Lung (tissue), 11 donors: ENCODE measurements at regions not wholly inside any gene's neighbourhood (a gene's known extent, or its start where the extent isn't known, plus 50 kb on each side); places are given as distances from the start of the nearest gene placed in this dataset.
A peak's percentile ranks its signal among the peaks of the same experiment; 100 is the strongest.

Experiments used
- ATAC-seq: fragments of 200-7000 bp; cut with Tn5 transposase; one replicate; pipeline ENCODE4 v1.9.1; 2020; ENCODE audit warnings: moderate number of reproducible peaks; ENCODE audit not compliant: insufficient read depth, low FRiP score
- DNase-seq, 3 donors: peaks; one replicate each; pipeline ENCODE4 v3.0.0-alpha.2; 2013 to 2017
- H3K27ac ChIP-seq, 2 donors: one replicate each; pipeline ENCODE4 v1.5.1; 2013; ENCODE audit warnings: mild to moderate bottlenecking in 2 of 2, moderate library complexity in 2 of 2, control low read depth in 1 of 2, inconsistent platforms in 1 of 2, low read depth in 1 of 2, low read length in 1 of 2
- H3K27me3 ChIP-seq, 3 donors: one replicate each; pipeline ENCODE4 v1.5.1; 2013; ENCODE audit warnings: low read length in 2 of 3; ENCODE audit not compliant: control insufficient read depth in 3 of 3, insufficient read depth in 3 of 3
- H3K36me3 ChIP-seq, 4 donors: one replicate each; pipeline ENCODE4 v1.5.1; 2013; ENCODE audit warnings: low read length in 4 of 4, mild to moderate bottlenecking in 1 of 4, moderate library complexity in 1 of 4; ENCODE audit not compliant: control insufficient read depth in 4 of 4, insufficient read depth in 4 of 4
- H3K4me1 ChIP-seq, 5 donors: one replicate each; pipeline ENCODE4 v1.5.1; 2013; ENCODE audit warnings: low read length in 5 of 5, mild to moderate bottlenecking in 2 of 5, moderate library complexity in 1 of 5; ENCODE audit not compliant: control insufficient read depth in 5 of 5, insufficient read depth in 5 of 5
- H3K4me3 ChIP-seq: one replicate; pipeline ENCODE4 v1.5.1; 2013; ENCODE audit warnings: mild to moderate bottlenecking, control low read depth, moderate library complexity
- H3K9ac ChIP-seq, 2 donors: one replicate each; pipeline ENCODE4 v1.5.1; 2013; ENCODE audit warnings: low read length in 2 of 2, control low read depth in 1 of 2; ENCODE audit not compliant: insufficient read depth in 1 of 2
- H3K9me3 ChIP-seq, 4 donors: one replicate each; pipeline ENCODE4 v1.5.1; 2013; ENCODE audit warnings: low read length in 3 of 4, mild to moderate bottlenecking in 1 of 4, moderate library complexity in 1 of 4; ENCODE audit not compliant: control insufficient read depth in 4 of 4, insufficient read depth in 3 of 4
- CTCF ChIP-seq: IDR thresholded peaks from 2 replicates; pipeline ENCODE4 v1.5.1; 2012; ENCODE audit warnings: mild to moderate bottlenecking; ENCODE audit errors: control extremely low read depth, extremely low read depth
- WGBS, 2 donors: extraction: QIAGEN DNeasy Blood & Tissue Kit; methylation state at CpG; one replicate each; pipeline ENCODE4 v1.1.7; 2013; 5-methylcytosine and 5-hydroxymethylcytosine counted together
- donor health status: control.
- donor health status: control.
- donor health status: Bipolar disorder and iron deficiency.
- donor health status: healthy.
- donor health status: DM: yes; HTN: yes; CAD: no.

GRCh38 chr2:150293771-150294170, 193.7 kb downstream of the RND3 start:
- no peak for TF ChIP-seq CTCF
- Histone ChIP-seq H3K27ac (no peak overlapping the region), H3K9me3 (peaks cover 0 to 4% (median 0%) of the 10 kb centered on the region in 4 donors), H3K4me1 (peaks cover 0 to 10% (median 0%) of the 10 kb centered on the region in 5 donors), H3K4me3 (no peak overlapping the region), H3K27me3 (no peaks in the 10 kb centered on the region), H3K9ac (no peak overlapping the region), H3K36me3 (no peaks in the 10 kb centered on the region)
- WGBS, 2 donors = 82 to 85% methylated on average over 4 of the region's 4 CpGs
- DNase-seq = no peak
- ATAC-seq = no peak

- TF ChIP-seq CTCF = no peak
- no peaks in the 10 kb centered on the region for H3K36me3 ChIP-seq
- DNase-seq (no peak), ATAC-seq (no peak)
- WGBS, 2 donors = 92 to 93% methylated on average over 1 of the region's 1 CpG
- no peak overlapping the region for H3K27ac ChIP-seq
- peaks cover 0 to 10% (median 0%) of the 10 kb centered on the region in 5 donors for H3K4me1 ChIP-seq
- no peak overlapping the region for H3K4me3 ChIP-seq
- H3K9me3 ChIP-seq = peaks cover 0 to 4% (median 0%) of the 10 kb centered on the region in 4 donors
- no peaks in the 10 kb centered on the region for H3K27me3 ChIP-seq
- no peak overlapping the region for H3K9ac ChIP-seq
Measured at GRCh38 chr2:150292807-150293206, 194.7 kb downstream of the RND3 start.

DNA sequence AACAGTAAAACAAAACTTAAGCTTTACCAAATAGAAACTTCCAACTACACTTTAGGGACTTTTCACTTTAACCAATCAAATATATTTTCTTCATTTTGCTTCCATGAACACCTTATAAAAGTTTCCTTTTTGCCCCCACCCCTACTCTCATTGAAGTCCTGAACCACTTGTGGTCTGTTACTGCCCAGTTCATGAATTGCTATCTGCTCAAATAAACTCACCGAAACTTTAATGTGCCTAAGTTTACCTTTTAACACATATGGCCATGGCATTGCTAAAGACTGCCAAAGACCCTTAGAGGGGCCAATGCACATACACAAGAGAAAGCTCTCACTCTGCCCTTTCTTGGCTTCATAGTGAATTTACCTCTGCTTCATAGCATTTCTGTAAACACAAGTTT, 195.3 kb downstream of the RND3 start:
- H3K4me1 ChIP-seq = peaks cover 0 to 7% (median 0%) of the 10 kb centered on the region in 5 donors
- H3K27ac ChIP-seq = no peak overlapping the region
- H3K9ac ChIP-seq = no peak overlapping the region
- peaks cover 0 to 4% (median 0%) of the 10 kb centered on the region in 4 donors for H3K9me3 ChIP-seq
- DNase-seq (no peak), ATAC-seq (no peak)
- 53 to 100% methylated on average over 1 of the region's 1 CpG for WGBS, 2 donors
- H3K4me3 ChIP-seq = no peak overlapping the region
- no peaks in the 10 kb centered on the region for H3K27me3 ChIP-seq
- no peaks in the 10 kb centered on the region for H3K36me3 ChIP-seq
- TF ChIP-seq CTCF = no peak

DNA sequence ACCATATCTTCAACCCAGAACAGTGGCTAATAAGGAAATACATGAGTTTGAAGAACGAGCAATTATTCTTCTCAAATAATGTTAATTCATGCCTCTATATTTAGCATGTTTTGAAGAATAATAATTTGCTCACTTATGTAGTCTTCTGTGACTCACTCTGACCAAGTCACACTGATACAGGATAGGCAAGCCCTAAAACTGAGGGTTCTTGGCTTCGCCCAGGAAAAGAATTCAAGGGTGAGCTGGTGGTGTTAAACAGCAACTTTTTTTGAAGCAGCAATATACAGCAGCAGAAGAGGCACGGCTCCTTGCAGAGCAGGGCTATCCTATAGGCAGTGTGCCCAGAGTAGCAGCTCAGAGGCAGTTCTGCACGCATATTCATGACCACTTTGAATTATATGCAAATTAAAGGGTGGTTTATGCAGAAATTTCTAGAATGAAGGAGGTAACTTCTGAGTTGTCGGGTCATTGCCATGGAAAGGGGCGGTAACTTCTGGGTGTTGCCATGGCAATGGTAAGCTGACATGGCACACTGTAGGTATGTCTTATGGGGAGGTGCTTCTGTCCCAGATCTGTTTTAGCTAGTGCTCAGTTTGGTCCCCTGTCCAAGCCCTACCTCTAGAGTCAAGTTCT, 200.6 kb downstream of the RND3 start:
- WGBS, 2 donors = 91 to 92% methylated on average over 6 of the region's 6 CpGs
- Histone ChIP-seq H3K27me3 (no peaks in the 10 kb centered on the region), H3K4me1 (peaks cover 0 to 24% (median 3%) of the 10 kb centered on the region in 5 donors), H3K9ac (no peak overlapping the region), H3K9me3 (peaks cover 0 to 4% (median 0%) of the 10 kb centered on the region in 4 donors), H3K27ac (no peak overlapping the region), H3K4me3 (no peak overlapping the region), H3K36me3 (no peaks in the 10 kb centered on the region)
- no peak for ATAC-seq
- no peak for TF ChIP-seq CTCF
- peak in 1 of 3 donors; percentile 34 for DNase-seq
